ENCODE measurements at regions not wholly inside any gene's neighbourhood (a gene's known extent, or its start where the extent isn't known, plus 50 kb on each side); places are given as distances from the start of the nearest gene placed in this dataset.

DNA sequence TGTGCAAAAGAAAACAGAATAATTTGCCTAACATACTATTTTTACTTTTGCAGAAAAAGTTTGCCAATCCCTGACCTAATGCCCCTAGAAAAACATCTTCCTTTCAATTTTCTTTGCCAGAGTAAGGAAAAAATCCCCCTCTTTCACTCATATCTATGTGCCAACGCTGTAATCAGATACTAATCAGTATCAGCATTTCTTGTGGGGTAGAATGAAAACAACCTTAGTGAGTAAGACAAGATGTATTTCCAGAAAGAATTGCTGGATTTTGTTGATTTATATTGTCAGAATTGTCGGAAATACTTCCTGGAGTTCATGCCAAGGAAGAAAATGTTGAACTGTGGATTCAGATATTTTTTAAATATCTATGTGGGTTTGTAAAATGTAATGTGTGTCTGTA is 1893.8 kb downstream of the NCAM2 start:
- POLR2A ChIA-PET: interaction anchor here (0.6 to 1.1 kb wide), 2 partner anchors 10 to 659 kb away, joined by 3 read pairs; no protein-coding TSS in a partner anchor
- Mint-ChIP-seq H3K27me3 (ENCODE audit: insufficient read depth, unreplicated experiment) (no peaks in the 10 kb centered on the region), H3K27ac (ENCODE audit: low read depth, unreplicated experiment) (no peak overlapping the region), H3K4me3 (ENCODE audit: unreplicated experiment) (no peak overlapping the region), H3K36me3 (ENCODE audit: insufficient read depth, unreplicated experiment) (no peaks in the 10 kb centered on the region), H3K4me1 (ENCODE audit: insufficient read depth, unreplicated experiment) (peaks cover 6% of the 10 kb centered on the region), H3K9me3 (ENCODE audit: unreplicated experiment) (peaks cover 7% of the 10 kb centered on the region)
- BruUV-seq (replicated peaks): no TSS peak
- TF ChIP-seq, protein P1, sequence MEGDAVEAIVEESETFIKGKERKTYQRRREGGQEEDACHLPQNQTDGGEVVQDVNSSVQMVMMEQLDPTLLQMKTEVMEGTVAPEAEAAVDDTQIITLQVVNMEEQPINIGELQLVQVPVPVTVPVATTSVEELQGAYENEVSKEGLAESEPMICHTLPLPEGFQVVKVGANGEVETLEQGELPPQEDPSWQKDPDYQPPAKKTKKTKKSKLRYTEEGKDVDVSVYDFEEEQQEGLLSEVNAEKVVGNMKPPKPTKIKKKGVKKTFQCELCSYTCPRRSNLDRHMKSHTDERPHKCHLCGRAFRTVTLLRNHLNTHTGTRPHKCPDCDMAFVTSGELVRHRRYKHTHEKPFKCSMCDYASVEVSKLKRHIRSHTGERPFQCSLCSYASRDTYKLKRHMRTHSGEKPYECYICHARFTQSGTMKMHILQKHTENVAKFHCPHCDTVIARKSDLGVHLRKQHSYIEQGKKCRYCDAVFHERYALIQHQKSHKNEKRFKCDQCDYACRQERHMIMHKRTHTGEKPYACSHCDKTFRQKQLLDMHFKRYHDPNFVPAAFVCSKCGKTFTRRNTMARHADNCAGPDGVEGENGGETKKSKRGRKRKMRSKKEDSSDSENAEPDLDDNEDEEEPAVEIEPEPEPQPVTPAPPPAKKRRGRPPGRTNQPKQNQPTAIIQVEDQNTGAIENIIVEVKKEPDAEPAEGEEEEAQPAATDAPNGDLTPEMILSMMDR (IDR thresholded peaks at IDR 0.05; ENCODE audit: unreplicated experiment): no peak
- CTCF ChIA-PET: no interaction called here
- intact Hi-C loops (cut with micrococcal nuclease): no loop called here
- no peak for DNase-seq (ENCODE audit: unreplicated experiment)

DNA sequence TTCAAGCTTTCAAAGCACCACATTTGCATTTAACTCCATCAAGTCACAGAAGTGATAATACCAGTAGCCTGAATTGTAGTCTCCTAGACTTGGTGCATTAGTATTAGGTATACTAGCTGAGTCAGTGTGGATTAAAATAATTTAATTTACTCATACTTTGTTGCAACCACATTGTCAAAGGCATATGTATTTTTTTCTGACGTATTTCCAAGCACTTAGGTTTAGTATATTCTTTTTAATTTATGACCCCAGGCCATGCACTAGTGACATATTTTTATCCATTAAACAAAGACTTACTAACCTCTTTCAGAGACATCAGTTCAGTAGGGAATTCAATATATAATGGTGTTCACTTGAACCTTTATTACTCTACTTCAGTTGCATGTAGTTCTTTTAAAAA is 1894.5 kb downstream of the NCAM2 start:
- Mint-ChIP-seq H3K4me1 (ENCODE audit: insufficient read depth, unreplicated experiment) (peaks cover 4% of the 10 kb centered on the region), H3K36me3 (ENCODE audit: insufficient read depth, unreplicated experiment) (peaks cover 4% of the 10 kb centered on the region), H3K4me3 (ENCODE audit: unreplicated experiment) (no peak overlapping the region), H3K9me3 (ENCODE audit: unreplicated experiment) (peaks cover 5% of the 10 kb centered on the region), H3K27me3 (ENCODE audit: insufficient read depth, unreplicated experiment) (no peaks in the 10 kb centered on the region), H3K27ac (ENCODE audit: low read depth, unreplicated experiment) (no peak overlapping the region)
- ChIA-PET POLR2A (interaction anchor here (1.1 kb wide), 1 partner anchor 10 kb away, joined by 3 read pairs; no protein-coding TSS in a partner anchor), CTCF (no interaction called here)
- no peak for DNase-seq (ENCODE audit: unreplicated experiment)
- BruUV-seq (replicated peaks): no TSS peak
- TF ChIP-seq, protein P1 (IDR thresholded peaks at IDR 0.05; ENCODE audit: unreplicated experiment): no peak
- intact Hi-C loops (cut with micrococcal nuclease): no loop called here

DNA sequence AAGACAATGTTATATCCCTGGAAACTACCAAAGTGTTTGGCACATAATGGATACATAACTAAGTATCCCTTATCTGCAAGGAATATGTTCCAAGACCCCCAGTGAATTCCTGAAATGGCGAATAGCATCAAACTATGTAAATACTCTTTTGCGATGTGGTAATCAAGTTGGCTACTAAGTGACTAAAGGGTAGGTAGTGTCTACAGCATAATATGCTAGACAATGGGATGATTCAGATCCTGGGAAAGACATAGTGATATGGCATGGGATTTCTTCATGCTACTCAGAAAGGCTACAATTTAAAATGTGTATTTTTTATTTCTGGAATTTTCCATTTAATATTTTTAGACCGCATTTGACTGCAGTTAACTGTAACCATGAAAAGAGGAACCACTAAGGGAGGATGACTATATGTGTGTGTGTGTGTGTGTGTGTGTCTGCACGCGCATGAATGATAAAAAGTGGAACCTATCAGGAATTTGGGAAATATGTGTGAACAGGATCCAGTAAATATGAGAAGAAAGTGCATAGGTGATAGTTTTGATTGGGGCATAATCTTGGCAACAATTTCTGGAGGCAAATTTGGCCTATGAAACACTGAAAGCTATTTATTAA is 1899.9 kb downstream of the NCAM2 start:
- H3K9me3 Mint-ChIP-seq (ENCODE audit: unreplicated experiment): no peaks in the 10 kb centered on the region
- no peak overlapping the region for H3K4me3 Mint-ChIP-seq (ENCODE audit: unreplicated experiment)
- H3K4me1 Mint-ChIP-seq (ENCODE audit: insufficient read depth, unreplicated experiment): no peaks in the 10 kb centered on the region
- intact Hi-C loops (cut with micrococcal nuclease): no loop called here
- H3K36me3 Mint-ChIP-seq (ENCODE audit: insufficient read depth, unreplicated experiment): peaks cover 6% of the 10 kb centered on the region
- no peak overlapping the region for H3K27ac Mint-ChIP-seq (ENCODE audit: low read depth, unreplicated experiment)
- TF ChIP-seq, protein P1 (IDR thresholded peaks at IDR 0.05; ENCODE audit: unreplicated experiment): no peak
- ChIA-PET CTCF (no interaction called here), POLR2A (no interaction called here)
- H3K27me3 Mint-ChIP-seq (ENCODE audit: insufficient read depth, unreplicated experiment): no peaks in the 10 kb centered on the region
- no peak for DNase-seq (ENCODE audit: unreplicated experiment)
- no TSS peak for BruUV-seq (replicated peaks)

DNA sequence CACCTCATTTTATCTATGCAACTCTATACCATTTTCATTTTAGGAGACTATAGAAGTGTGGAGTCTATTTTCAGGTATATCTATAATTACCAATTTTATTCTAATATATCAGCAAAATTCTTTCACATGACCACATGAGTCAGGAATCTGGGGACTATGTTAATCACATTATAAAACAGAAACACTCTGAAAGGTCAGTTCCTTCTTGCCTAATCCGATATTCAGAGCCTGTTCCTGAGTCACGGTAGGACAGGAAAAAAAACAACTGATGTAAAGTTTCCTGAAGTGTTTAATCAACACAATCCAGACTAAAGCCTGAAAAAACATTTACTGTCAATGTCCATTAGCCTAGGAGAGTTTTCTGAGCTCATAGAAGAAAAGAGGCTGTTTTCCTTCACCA is 1902.3 kb downstream of the NCAM2 start:
- Mint-ChIP-seq H3K4me1 (ENCODE audit: insufficient read depth, unreplicated experiment) (no peaks in the 10 kb centered on the region), H3K27me3 (ENCODE audit: insufficient read depth, unreplicated experiment) (no peaks in the 10 kb centered on the region), H3K36me3 (ENCODE audit: insufficient read depth, unreplicated experiment) (peaks cover 12% of the 10 kb centered on the region), H3K4me3 (ENCODE audit: unreplicated experiment) (no peak overlapping the region), H3K27ac (ENCODE audit: low read depth, unreplicated experiment) (peak overlapping the region; percentile 66), H3K9me3 (ENCODE audit: unreplicated experiment) (no peaks in the 10 kb centered on the region)
- TF ChIP-seq, protein P1 (IDR thresholded peaks at IDR 0.05; ENCODE audit: unreplicated experiment): no peak
- no TSS peak for BruUV-seq (replicated peaks)
- POLR2A ChIA-PET: interaction anchor here (0.6 to 0.7 kb wide), 2 partner anchors 1182 to 1674 kb away, joined by 3 to 5 read pairs; no protein-coding TSS in a partner anchor
- peak; percentile 65 for DNase-seq (ENCODE audit: unreplicated experiment)
- intact Hi-C loops (cut with micrococcal nuclease): no loop called here
- CTCF ChIA-PET: no interaction called here
